Sigmoid colon (tissue), 6 donors: ENCODE measurements at regions not wholly inside any gene's neighbourhood (a gene's known extent, or its start where the extent isn't known, plus 50 kb on each side); places are given as distances from the start of the nearest gene placed in this dataset.

Experiments
- DNase-seq: peaks from one replicate; pipeline ENCODE4 v3.0.0-alpha.2; 2019
- H3K27ac ChIP-seq, 4 donors: fragments of 200-600 bp; sonication (generic); one replicate each; pipeline ENCODE4 v1.5.1; 2016 to 2019; ENCODE audit warnings: mild to moderate bottlenecking in 1 of 4
- H3K27me3 ChIP-seq, 3 donors: fragments of 200-600 bp; sonication (generic); one replicate each; pipeline ENCODE4 v1.5.1; 2019; ENCODE audit warnings: mild to moderate bottlenecking in 1 of 3
- H3K36me3 ChIP-seq, 4 donors: fragments of 200-600 bp; sonication (generic); one replicate each; pipeline ENCODE4 v1.5.1; 2016 to 2019
- H3K4me1 ChIP-seq, 4 donors: fragments of 200-600 bp; sonication (generic); one replicate each; pipeline ENCODE4 v1.5.1; 2017 to 2019
- H3K4me3 ChIP-seq, 4 donors: fragments of 200-600 bp; sonication (generic); one replicate each; pipeline ENCODE4 v1.5.1; 2017 to 2019; ENCODE audit warnings: mild to moderate bottlenecking in 2 of 4, moderate library complexity in 1 of 4
- H3K9me3 ChIP-seq, 4 donors: fragments of 200-600 bp in 3 of 4; sonication (generic) in 3 of 4; one replicate each; pipeline versions ENCODE4 v1.5.1 to v1.6.1; 2013 to 2019
- CTCF ChIP-seq, 4 experiments: fragments of 450-650 bp in 3 of 4; fragments of 200-600 bp in 1 of 4; IDR thresholded peaks; one replicate each; pipeline ENCODE4 v1.5.1; 2016 to 2019; ENCODE audit warnings: antibody characterized with exemption in 4 of 4, mild to moderate bottlenecking in 3 of 4, moderate library complexity in 2 of 4
- EP300 ChIP-seq, 4 donors: sonication (generic); formaldehyde crosslinking; IDR thresholded peaks; one replicate each; pipeline ENCODE4 v1.6.1; 2017; ENCODE audit warnings: antibody characterized with exemption in 4 of 4
- POLR2A ChIP-seq, 2 donors: fragments of 450-650 bp; IDR thresholded peaks; one replicate each; pipeline ENCODE4 v1.6.1; 2016; ENCODE audit warnings: antibody characterized with exemption in 2 of 2, mild to moderate bottlenecking in 2 of 2, moderate library complexity in 2 of 2
- POLR2AphosphoS5 ChIP-seq, 4 donors: sonication (generic); formaldehyde crosslinking; IDR thresholded peaks; one replicate each; pipeline ENCODE4 v1.6.1; 2017; ENCODE audit warnings: antibody characterized with exemption in 4 of 4
- WGBS, 2 donors: extraction: QIAGEN DNeasy Blood & Tissue Kit; methylation state at CpG; one replicate each; pipeline ENCODE4 v1.1.7; 2013; 5-methylcytosine and 5-hydroxymethylcytosine counted together
- intact Hi-C: fragments of 100-400 bp; cut with DNase I; formaldehyde crosslinking; loops from one replicate; pipeline ENCODE4 v1.15.1; 2023
- donor health status: healthy with polysubstance abuse.
- donor health status: healthy.

GRCh38 chr13:109447667-109448066 lies 338.7 kb downstream of the IRS2 start:
- intact Hi-C loops, result no loop called here
- Histone ChIP-seq H3K4me3 (no peak overlapping the region), H3K4me1 (peaks cover 0 to 7% (median 0%) of the 10 kb centered on the region in 4 donors), H3K27ac (no peak overlapping the region), H3K9me3 (no peaks in the 10 kb centered on the region), H3K36me3 (no peaks in the 10 kb centered on the region), H3K27me3 (no peaks in the 10 kb centered on the region)
- TF ChIP-seq CTCF (IDR thresholded peaks at IDR 0.05), result no peak
- no peak for TF ChIP-seq POLR2A (IDR thresholded peaks at IDR 0.05)
- no peak for TF ChIP-seq POLR2AphosphoS5 (IDR thresholded peaks at IDR 0.05)
- TF ChIP-seq EP300 (IDR thresholded peaks at IDR 0.05), result no peak
- DNase-seq, result no peak
- 86 to 89% methylated on average over 4 of the region's 4 CpGs for WGBS, 2 donors

GRCh38 chr13:109440320-109440719 lies 346.1 kb downstream of the IRS2 start:
- H3K4me1 ChIP-seq, result no peaks in the 10 kb centered on the region
- no peak for DNase-seq
- no peak overlapping the region for H3K4me3 ChIP-seq
- H3K27ac ChIP-seq, result no peak overlapping the region
- no peaks in the 10 kb centered on the region for H3K36me3 ChIP-seq
- TF ChIP-seq CTCF (IDR thresholded peaks at IDR 0.05) (no peak), EP300 (IDR thresholded peaks at IDR 0.05) (no peak), POLR2A (IDR thresholded peaks at IDR 0.05) (no peak), POLR2AphosphoS5 (IDR thresholded peaks at IDR 0.05) (no peak)
- H3K27me3 ChIP-seq, result no peaks in the 10 kb centered on the region
- no peaks in the 10 kb centered on the region for H3K9me3 ChIP-seq
- WGBS, 2 donors, result 85 to 90% methylated on average over 4 of the region's 4 CpGs
- intact Hi-C loops, result no loop called here

GRCh38 chr13:109439813-109440212 lies 346.6 kb downstream of the IRS2 start:
- TF ChIP-seq CTCF (IDR thresholded peaks at IDR 0.05), result no peak
- no peak for TF ChIP-seq EP300 (IDR thresholded peaks at IDR 0.05)
- TF ChIP-seq POLR2AphosphoS5 (IDR thresholded peaks at IDR 0.05), result no peak
- H3K27ac ChIP-seq, result no peak overlapping the region
- no peak for DNase-seq
- no peaks in the 10 kb centered on the region for H3K36me3 ChIP-seq
- 94 to 95% methylated on average over 6 of the region's 6 CpGs for WGBS, 2 donors
- intact Hi-C loops, result no loop called here
- H3K9me3 ChIP-seq, result no peaks in the 10 kb centered on the region
- no peak overlapping the region for H3K4me3 ChIP-seq
- H3K27me3 ChIP-seq, result no peaks in the 10 kb centered on the region
- H3K4me1 ChIP-seq, result no peaks in the 10 kb centered on the region

GRCh38 chr13:109436841-109437240 lies 349.5 kb downstream of the IRS2 start:
- Histone ChIP-seq H3K27me3 (no peaks in the 10 kb centered on the region), H3K36me3 (no peaks in the 10 kb centered on the region), H3K4me3 (no peak overlapping the region), H3K27ac (no peak overlapping the region), H3K9me3 (peaks cover 0 to 3% (median 0%) of the 10 kb centered on the region in 4 donors), H3K4me1 (no peaks in the 10 kb centered on the region)
- intact Hi-C loops, result no loop called here
- 84% methylated on average over 2 of the region's 2 CpGs for WGBS, 2 donors
- TF ChIP-seq POLR2A (IDR thresholded peaks at IDR 0.05) (no peak), EP300 (IDR thresholded peaks at IDR 0.05) (no peak), CTCF (IDR thresholded peaks at IDR 0.05) (no peak), POLR2AphosphoS5 (IDR thresholded peaks at IDR 0.05) (no peak)
- DNase-seq, result no peak

GRCh38 chr13:109436055-109436622 lies 350.2 kb downstream of the IRS2 start:
- no peak overlapping the region for H3K27ac ChIP-seq
- intact Hi-C loops, result no loop called here
- 85 to 87% methylated on average over 7 of the region's 7 CpGs for WGBS, 2 donors
- H3K9me3 ChIP-seq, result peaks cover 0 to 3% (median 0%) of the 10 kb centered on the region in 4 donors
- no peaks in the 10 kb centered on the region for H3K36me3 ChIP-seq
- no peaks in the 10 kb centered on the region for H3K4me1 ChIP-seq
- H3K27me3 ChIP-seq, result no peaks in the 10 kb centered on the region
- DNase-seq, result no peak
- TF ChIP-seq CTCF (IDR thresholded peaks at IDR 0.05), result no peak
- TF ChIP-seq POLR2A (IDR thresholded peaks at IDR 0.05), result no peak
- no peak for TF ChIP-seq EP300 (IDR thresholded peaks at IDR 0.05)
- TF ChIP-seq POLR2AphosphoS5 (IDR thresholded peaks at IDR 0.05), result no peak
- no peak overlapping the region for H3K4me3 ChIP-seq
